ENCODE measurements at regions not wholly inside any gene's neighbourhood (a gene's known extent, or its start where the extent isn't known, plus 50 kb on each side); places are given as distances from the start of the nearest gene placed in this dataset.

DNA sequence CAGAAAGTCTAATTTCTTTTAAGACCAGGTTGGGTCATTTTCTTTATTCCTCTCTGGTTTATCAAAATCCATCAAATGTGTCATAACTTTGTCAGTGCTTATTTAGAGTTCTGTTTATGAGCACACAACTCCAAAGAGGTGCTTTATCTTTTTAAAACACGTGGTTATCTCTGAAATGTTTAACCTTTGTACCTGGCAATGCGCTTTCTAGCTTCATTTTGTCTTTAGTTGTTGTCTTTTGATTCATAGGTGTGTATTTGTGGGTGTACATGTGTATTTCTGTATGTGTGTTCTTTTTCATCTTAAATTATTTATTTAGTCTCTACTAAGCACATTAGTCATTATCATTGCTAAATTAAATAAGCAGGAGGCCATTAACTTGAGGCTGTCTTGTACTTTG lies 251.4 kb downstream of the JRKL start:
- CTCF ChIA-PET, result no interaction called here
- DNase-seq, result no peak
- POLR2A ChIA-PET, result no interaction called here
- H3K4me3 Mint-ChIP-seq, result no peak overlapping the region
- no peaks in the 10 kb centered on the region for H3K36me3 Mint-ChIP-seq (ENCODE audit: low read depth)
- no peaks in the 10 kb centered on the region for H3K27me3 Mint-ChIP-seq
- no peaks in the 10 kb centered on the region for H3K9me3 Mint-ChIP-seq
- no peak overlapping the region for H3K27ac Mint-ChIP-seq
- H3K4me1 Mint-ChIP-seq, result no peaks in the 10 kb centered on the region

DNA sequence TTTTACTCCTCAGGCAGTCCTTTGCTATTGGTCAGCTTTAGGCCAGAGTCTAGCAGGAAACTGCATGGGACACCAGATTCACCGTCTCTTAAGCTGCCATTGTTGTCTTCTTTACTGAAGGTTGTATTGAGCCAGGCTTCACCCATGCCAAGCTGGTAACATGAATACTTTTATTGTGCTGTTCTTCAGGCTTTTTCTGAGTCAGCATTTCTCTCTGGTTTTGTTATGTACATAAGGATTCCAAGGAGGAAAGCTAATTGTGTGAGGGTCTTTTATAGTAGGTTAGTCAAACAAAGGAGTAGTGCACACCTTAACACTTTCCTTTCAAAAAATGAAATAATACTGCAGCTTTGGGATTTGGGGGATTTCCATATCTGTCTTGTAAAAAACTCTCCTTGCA lies 252.8 kb downstream of the JRKL start:
- H3K27me3 Mint-ChIP-seq, result no peaks in the 10 kb centered on the region

DNA sequence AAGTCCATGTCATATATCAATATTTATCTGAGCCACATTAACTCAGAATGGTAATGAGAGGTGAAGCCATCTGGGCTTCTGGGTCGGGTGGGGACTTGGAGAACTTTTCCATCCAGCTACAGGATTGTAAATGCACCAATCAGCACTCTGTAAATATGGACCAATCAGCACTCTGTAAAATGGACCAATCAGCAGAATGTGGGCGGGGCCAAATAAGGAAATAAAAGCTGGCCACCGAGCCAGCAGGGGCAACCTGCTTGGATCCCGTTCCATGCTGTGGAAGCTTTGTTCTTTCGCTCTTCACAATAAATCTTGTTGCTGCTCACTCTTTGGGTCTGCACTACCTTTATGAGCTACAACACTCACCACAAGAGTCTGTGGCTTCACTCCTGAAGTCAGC lies 253.4 kb downstream of the JRKL start:
- Mint-ChIP-seq H3K36me3 (ENCODE audit: low read depth) (no peaks in the 10 kb centered on the region), H3K9me3 (no peaks in the 10 kb centered on the region), H3K27ac (no peak overlapping the region), H3K27me3 (no peaks in the 10 kb centered on the region), H3K4me1 (no peaks in the 10 kb centered on the region), H3K4me3 (no peak overlapping the region)
- no peak for DNase-seq
- CTCF ChIA-PET, result no interaction called here
- POLR2A ChIA-PET, result no interaction called here

More for the DNA sequence above, 252.8 kb downstream of the JRKL start:
- DNase-seq, result no peak
- ChIA-PET POLR2A (no interaction called here), CTCF (no interaction called here)
- Mint-ChIP-seq H3K4me3 (no peak overlapping the region), H3K4me1 (no peaks in the 10 kb centered on the region), H3K9me3 (no peaks in the 10 kb centered on the region), H3K27ac (no peak overlapping the region), H3K36me3 (ENCODE audit: low read depth) (no peaks in the 10 kb centered on the region)

DNA sequence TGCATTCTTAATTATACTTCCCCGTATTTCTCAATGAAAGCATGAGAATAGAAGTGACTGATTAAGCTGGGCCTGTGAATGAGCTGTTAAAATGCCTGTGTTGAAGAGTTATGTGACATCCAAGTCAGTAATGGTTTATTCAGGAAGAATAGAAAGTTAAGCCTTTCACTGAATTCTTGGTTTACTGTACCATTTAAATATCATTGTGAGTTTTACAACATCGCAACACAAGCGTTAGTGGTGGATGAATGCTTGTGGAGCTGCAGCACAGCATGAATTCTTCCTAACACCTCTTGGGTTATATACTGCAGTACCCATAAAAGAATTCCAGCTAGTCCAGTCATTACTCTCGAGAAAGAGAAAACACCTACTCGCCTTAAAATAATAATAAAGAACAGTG lies 257.8 kb downstream of the JRKL start:
- H3K9me3 Mint-ChIP-seq, result no peaks in the 10 kb centered on the region
- H3K27me3 Mint-ChIP-seq, result no peaks in the 10 kb centered on the region
- H3K36me3 Mint-ChIP-seq (ENCODE audit: low read depth), result no peaks in the 10 kb centered on the region
- H3K27ac Mint-ChIP-seq, result no peak overlapping the region
- no peaks in the 10 kb centered on the region for H3K4me1 Mint-ChIP-seq
- DNase-seq, result no peak
- H3K4me3 Mint-ChIP-seq, result no peak overlapping the region
- ChIA-PET CTCF (no interaction called here), POLR2A (no interaction called here)

DNA sequence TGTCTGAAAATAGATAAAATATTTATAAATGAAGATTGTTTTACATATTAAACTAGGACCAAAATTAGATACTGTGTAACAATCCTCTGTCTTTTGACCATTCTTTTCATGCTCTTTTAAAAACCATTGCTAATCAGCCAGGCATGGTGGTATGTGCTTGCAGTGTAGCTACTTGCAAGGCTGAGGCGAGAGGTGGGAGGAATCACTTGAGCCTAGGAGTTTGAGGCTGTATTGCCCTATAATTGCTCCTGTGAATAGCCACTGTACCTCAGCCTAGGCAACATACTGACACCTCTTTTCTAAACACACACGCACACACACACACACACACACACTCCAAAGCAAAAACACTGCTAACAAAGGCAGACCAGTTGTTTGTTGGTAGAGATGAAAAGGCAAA lies 259.2 kb downstream of the JRKL start:
- H3K4me3 Mint-ChIP-seq, result no peak overlapping the region
- H3K4me1 Mint-ChIP-seq, result no peaks in the 10 kb centered on the region
- no peak for DNase-seq
- ChIA-PET CTCF (interaction anchor here (1.2 kb wide), 1 partner anchor 11 kb away, joined by 3 read pairs; no protein-coding TSS in a partner anchor), POLR2A (no interaction called here)
- no peaks in the 10 kb centered on the region for H3K9me3 Mint-ChIP-seq
- H3K27me3 Mint-ChIP-seq, result no peaks in the 10 kb centered on the region
- H3K27ac Mint-ChIP-seq, result no peak overlapping the region
- no peaks in the 10 kb centered on the region for H3K36me3 Mint-ChIP-seq (ENCODE audit: low read depth)

DNA sequence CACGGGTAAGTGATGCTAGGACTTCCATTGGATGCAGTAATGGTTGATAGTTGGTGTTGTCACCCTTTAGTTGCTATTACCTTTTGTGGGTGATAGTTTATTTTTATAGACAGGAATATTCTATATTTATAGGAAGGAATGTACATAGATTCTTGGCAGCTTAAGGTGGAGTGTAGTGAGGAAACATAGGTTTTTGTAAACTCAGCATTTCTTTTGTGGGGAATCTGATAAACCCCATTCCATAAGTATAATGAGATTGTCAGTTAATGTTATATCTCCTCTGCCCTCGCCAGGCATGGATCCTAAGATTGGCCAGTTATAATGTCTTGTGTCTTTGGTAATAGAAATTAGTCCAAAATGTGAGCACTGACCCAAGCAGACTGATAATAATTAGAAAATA lies 262.7 kb downstream of the JRKL start:
- Mint-ChIP-seq H3K27ac (no peak overlapping the region), H3K27me3 (no peaks in the 10 kb centered on the region), H3K4me3 (no peak overlapping the region), H3K36me3 (ENCODE audit: low read depth) (no peaks in the 10 kb centered on the region), H3K4me1 (no peaks in the 10 kb centered on the region), H3K9me3 (no peaks in the 10 kb centered on the region)
- CTCF ChIA-PET, result no interaction called here
- POLR2A ChIA-PET, result no interaction called here
- DNase-seq, result no peak

DNA sequence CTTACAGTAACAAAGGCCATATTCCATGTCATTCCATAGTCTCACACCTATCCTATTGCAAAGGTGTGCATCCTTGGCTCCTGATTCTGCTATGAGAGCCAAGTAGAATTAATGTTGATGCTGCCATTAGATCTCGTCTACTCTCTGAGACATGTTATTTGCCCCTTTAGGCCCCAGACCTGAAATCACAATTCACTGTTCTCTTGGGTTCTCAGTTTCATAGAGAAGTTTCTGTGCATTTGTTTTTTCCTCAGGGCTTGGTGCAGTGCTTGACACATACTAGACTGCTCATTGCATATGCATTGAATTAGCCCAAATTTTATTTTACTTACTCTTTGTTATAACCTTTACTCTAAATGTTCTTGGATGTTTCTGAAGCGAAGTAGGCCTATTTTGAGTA lies 265.7 kb downstream of the JRKL start:
- Mint-ChIP-seq H3K9me3 (no peaks in the 10 kb centered on the region), H3K27me3 (no peaks in the 10 kb centered on the region), H3K27ac (no peak overlapping the region), H3K4me3 (no peak overlapping the region), H3K36me3 (ENCODE audit: low read depth) (no peaks in the 10 kb centered on the region), H3K4me1 (no peaks in the 10 kb centered on the region)
- ChIA-PET POLR2A (no interaction called here), CTCF (interaction anchor here (0.6 kb wide), 1 partner anchor 191 kb away, joined by 4 read pairs; no protein-coding TSS in a partner anchor)
- no peak for DNase-seq

DNA sequence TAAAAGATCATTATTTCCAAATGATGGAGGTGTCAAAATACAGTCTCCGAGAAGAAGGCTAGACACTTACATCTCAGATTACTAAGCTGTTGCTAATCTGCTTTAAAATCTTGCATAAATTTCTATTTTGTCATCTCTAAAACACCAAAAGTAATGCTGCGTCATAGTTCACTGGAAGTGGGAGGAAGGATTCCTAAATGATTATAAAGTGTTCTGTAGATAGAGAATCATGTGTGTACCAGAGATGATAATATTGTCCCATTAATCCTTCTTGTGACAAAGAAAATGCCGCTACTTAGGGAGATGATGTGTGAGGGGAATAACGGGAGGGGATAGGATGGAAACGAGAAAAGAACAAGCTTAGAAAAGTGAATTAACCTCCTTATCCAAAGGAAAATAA lies 268.6 kb downstream of the JRKL start:
- H3K27ac Mint-ChIP-seq, result no peak overlapping the region
- H3K9me3 Mint-ChIP-seq, result no peaks in the 10 kb centered on the region
- ChIA-PET POLR2A (no interaction called here), CTCF (no interaction called here)
- H3K36me3 Mint-ChIP-seq (ENCODE audit: low read depth), result no peaks in the 10 kb centered on the region
- H3K27me3 Mint-ChIP-seq, result no peaks in the 10 kb centered on the region
- H3K4me3 Mint-ChIP-seq, result no peak overlapping the region
- no peak for DNase-seq
- H3K4me1 Mint-ChIP-seq, result no peaks in the 10 kb centered on the region

DNA sequence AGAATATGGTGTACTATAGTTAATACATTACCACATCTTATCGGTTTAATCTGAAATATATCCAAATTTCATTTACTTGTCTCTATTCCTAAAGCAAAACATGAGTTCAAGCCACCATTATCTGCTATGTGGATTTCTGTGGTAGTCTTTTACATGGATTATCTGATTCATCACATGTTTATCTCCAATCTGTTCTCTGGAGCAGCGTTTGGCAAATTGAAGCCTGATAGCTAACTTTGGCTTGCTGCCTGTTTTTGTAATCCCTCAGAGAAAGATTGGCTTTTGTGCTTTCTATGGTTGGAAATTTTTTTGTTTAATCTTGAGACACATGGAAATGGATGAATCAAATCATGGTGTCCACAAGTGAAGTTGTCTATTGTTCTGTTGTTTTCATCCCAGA lies 274.3 kb downstream of the JRKL start:
- Mint-ChIP-seq H3K36me3 (ENCODE audit: low read depth) (no peaks in the 10 kb centered on the region), H3K27ac (no peak overlapping the region), H3K9me3 (no peaks in the 10 kb centered on the region), H3K4me1 (no peaks in the 10 kb centered on the region), H3K4me3 (no peak overlapping the region), H3K27me3 (no peaks in the 10 kb centered on the region)
- no peak for DNase-seq
- POLR2A ChIA-PET, result no interaction called here
- CTCF ChIA-PET, result no interaction called here

DNA sequence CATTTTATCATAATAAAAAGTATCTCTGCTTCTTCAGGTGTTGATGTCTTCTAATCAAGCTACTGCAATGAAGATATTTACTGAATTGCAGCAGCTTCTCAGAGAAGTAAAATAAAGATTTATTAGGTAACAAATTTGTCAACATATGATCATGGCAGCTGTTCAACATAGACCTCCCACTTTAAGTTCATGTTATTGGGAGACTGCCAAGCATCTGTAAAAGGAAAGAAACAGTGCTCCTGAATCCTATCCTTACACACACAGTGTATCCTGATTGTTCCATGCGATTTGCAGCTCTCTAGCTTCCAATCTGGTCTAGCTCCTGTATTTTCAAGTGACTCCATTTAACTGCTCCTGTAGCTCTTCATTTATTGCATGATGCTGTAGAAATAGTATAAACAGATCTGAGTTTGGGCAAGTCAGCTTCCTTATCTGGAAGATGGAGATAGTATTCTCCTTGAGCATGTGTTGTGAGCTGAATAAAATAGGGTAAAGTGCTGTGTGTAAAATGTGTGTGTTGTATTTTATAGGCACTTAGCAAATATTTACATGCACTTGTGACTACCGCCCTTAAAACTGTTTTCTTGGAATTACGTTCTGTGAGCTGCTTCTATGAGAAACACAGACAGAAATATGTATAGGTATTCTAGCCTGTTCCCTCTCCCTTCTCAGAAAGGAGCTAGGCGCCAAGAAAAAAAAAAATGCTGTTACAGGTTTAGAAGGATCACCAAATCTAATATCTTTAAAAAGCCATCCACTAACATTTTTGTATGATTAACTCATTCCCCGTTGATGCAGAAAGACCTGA lies 290.6 kb downstream of the JRKL start:
- no peak for DNase-seq
- Mint-ChIP-seq H3K9me3 (no peaks in the 10 kb centered on the region), H3K4me1 (no peaks in the 10 kb centered on the region), H3K27me3 (no peaks in the 10 kb centered on the region), H3K4me3 (no peak overlapping the region), H3K36me3 (ENCODE audit: low read depth) (no peaks in the 10 kb centered on the region), H3K27ac (no peak overlapping the region)
- CTCF ChIA-PET, result interaction anchor here (1.0 kb wide), 1 partner anchor 15 kb away, joined by 3 read pairs; no protein-coding TSS in a partner anchor
- POLR2A ChIA-PET, result no interaction called here

DNA sequence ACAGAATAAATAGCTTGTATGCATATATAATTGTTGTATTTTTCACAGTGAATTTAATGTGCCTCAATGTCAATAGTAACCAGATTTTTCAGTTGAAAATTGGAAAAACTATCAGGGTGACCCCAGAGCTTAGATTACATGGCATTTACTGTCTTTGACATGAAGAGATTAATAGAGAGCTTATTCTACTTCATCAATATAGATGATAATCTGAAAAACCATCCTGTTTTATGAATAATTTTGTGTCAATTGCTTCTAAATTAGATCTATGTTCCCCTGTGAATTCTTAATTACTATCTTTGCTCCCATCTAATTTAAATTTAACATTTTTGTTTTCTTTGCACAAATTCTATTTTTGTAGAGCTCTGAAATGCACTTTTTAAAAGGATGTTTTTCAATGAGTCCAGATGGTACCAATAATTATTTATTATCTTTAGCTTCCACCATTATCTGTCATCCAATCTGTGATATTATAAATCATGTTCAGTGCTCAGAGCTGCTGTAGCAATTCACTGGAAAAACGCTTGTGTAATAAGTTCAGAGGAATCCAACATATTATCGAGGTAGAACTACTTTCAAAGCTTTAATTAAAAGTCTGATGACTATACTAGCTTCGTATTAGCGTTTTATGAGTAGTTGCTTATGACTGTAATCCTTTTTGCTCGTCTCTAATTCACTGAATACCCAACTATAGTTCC lies 291.4 kb downstream of the JRKL start:
- no peak overlapping the region for H3K4me3 Mint-ChIP-seq
- POLR2A ChIA-PET, result no interaction called here
- H3K9me3 Mint-ChIP-seq, result no peaks in the 10 kb centered on the region
- H3K27ac Mint-ChIP-seq, result no peak overlapping the region
- no peaks in the 10 kb centered on the region for H3K36me3 Mint-ChIP-seq (ENCODE audit: low read depth)
- CTCF ChIA-PET, result interaction anchor here (1.0 kb wide), 1 partner anchor 16 kb away, joined by 3 read pairs; no protein-coding TSS in a partner anchor
- DNase-seq, result no peak
- H3K4me1 Mint-ChIP-seq, result no peaks in the 10 kb centered on the region
- no peaks in the 10 kb centered on the region for H3K27me3 Mint-ChIP-seq

DNA sequence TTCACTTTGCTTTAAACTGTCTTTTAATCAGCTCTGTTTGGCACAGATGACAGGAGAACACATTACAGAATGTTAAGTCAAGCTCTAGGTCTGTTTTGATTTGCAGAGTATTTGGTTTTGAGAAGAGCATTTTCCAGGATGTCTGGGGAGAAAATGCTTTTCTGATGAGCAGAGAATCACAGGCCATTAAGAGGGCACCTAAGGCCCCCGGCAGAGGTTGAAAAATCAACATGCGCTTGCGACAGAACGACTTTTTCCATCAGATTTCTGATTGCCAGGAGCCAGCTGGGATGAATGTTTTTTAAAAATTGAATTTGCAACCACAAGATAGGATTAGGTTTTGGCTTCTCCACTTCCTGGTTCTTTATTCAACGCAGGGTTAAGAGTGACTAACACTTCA lies 304.5 kb downstream of the JRKL start:
- Mint-ChIP-seq H3K36me3 (ENCODE audit: low read depth) (no peaks in the 10 kb centered on the region), H3K4me1 (no peaks in the 10 kb centered on the region), H3K27me3 (no peaks in the 10 kb centered on the region), H3K4me3 (no peak overlapping the region), H3K27ac (no peak overlapping the region), H3K9me3 (no peaks in the 10 kb centered on the region)
- DNase-seq, result no peak
- ChIA-PET CTCF (no interaction called here), POLR2A (no interaction called here)

DNA sequence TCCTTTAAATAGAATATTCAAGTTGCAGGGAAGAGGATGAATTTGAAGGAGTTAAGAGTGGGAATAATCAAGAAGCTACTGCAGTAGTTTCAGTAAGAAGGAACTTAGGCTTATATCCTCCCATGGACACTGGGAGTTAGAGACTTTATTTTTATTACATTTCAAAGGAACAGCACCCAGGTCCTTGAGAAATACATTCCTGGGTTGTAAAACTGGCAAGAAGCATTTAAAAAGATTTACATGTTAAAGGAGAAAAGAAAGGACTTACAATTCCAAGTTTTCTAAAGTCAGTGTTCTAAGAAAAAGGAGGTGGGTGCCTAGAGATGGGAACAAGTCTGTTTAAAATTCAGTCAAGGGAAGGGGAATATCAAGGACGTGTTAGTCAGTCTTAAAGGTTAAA lies 306.9 kb downstream of the JRKL start:
- Mint-ChIP-seq H3K27me3 (no peaks in the 10 kb centered on the region), H3K36me3 (ENCODE audit: low read depth) (no peaks in the 10 kb centered on the region), H3K4me3 (no peak overlapping the region), H3K27ac (no peak overlapping the region), H3K4me1 (no peaks in the 10 kb centered on the region), H3K9me3 (no peaks in the 10 kb centered on the region)
- DNase-seq, result no peak
- ChIA-PET POLR2A (no interaction called here), CTCF (no interaction called here)

DNA sequence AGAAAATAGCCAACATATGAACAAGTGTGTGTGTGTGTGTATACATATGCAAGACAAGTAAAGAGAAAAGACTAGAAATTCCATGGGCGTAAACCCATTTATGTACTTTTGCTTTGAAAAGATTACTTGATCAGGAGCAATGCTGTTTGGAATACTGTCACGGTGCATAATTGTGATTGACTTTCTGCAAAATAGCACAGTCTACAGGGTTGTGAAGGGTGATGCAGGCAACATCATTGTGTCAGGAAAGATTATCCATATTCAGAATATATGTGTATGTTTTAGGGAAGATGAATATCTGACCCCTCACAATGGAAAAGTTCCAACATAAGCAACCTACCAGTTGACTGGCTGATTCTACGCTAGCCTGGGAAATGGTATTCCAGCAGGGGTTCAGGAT lies 307.7 kb downstream of the JRKL start:
- no peaks in the 10 kb centered on the region for H3K27me3 Mint-ChIP-seq
- H3K9me3 Mint-ChIP-seq, result no peaks in the 10 kb centered on the region
- no peak overlapping the region for H3K4me3 Mint-ChIP-seq
- H3K27ac Mint-ChIP-seq, result no peak overlapping the region
- no peak for DNase-seq
- no peaks in the 10 kb centered on the region for H3K4me1 Mint-ChIP-seq
- no peaks in the 10 kb centered on the region for H3K36me3 Mint-ChIP-seq (ENCODE audit: low read depth)
- POLR2A ChIA-PET, result no interaction called here
- CTCF ChIA-PET, result no interaction called here

Data from activated CD4-positive, alpha-beta T cell treated with anti-CD3 and anti-CD28 coated beads, Interleukin-2, amount 10 ng/mL, durations not matched to agents 7 days and 5 days (primary cell).